HTR-8/SVneo (cell line): ENCODE measurements at regions not wholly inside any gene's neighbourhood (a gene's known extent, or its start where the extent isn't known, plus 50 kb on each side); places are given as distances from the start of the nearest gene placed in this dataset.
"Not testable (repeated sequence)": the region's sequence is repeated elsewhere in the genome, so short reads cannot be mapped to it uniquely, and the experiment has no call there.

Experiments used
- DNase-seq: peaks from one replicate; pipeline ENCODE4 v3.0.0; 2011; ENCODE audit warnings: low spot score, mixed read lengths; ENCODE audit not compliant: insufficient read length
- FAIRE-seq: peaks from 2 replicates; lab custom pipeline; 2011; peaks lifted over from hg19 to GRCh38; lab: Jason Lieb, UNC

DNA sequence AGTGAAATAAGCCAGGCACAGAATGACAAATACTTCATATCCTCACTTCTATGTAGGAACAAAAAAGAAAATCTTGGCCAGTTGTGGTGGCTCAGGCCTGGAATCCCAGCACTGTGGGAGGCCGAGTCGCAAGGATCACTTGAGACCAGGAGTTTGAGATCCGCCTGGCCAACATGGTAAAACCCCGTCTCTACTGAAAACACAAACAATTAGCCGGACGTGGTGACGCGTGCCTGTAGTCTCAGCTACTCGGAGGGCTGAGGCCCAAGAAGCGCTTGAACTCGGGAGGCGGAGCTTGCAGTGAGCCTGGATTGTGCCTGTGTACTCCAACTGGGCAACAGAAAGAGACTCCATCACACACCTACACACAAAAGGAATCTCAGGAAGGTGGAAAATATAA lies 112.3 kb upstream of the HMX1 start:
- FAIRE-seq, DNase-seq: not testable (repeated sequence)

DNA sequence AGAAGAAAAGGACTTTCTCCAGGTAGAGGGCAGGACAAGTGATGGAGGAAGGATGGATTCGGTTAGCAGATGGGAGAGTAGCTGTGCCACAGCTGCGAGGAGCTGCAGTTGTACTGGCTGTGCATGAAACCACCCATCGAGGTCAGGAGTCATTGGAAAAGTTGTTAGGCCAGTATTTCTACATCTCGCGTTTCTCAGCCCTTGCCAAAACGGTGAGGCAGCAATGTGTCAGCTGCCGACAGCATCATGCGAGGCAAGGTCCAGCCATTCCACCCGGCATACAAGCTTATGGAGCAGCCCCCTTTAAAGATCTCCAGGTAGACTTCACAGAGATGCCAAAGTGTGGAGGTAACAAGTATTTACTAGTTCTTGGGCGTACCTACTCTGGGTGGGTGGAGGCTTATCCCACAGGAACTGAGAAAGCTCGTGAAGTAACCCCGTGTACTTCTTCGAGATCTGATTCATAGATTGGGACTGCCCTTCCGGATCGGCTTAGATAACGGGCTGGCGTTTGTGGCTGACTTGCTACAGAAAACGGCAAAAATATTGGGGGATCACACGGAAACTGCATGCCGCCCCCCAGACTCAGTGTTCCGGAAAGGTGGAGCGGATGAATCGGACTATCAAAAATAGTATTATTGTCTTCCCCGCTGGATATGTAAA lies 105.0 kb upstream of the HMX1 start:
- not testable (repeated sequence) for DNase-seq, FAIRE-seq

DNA sequence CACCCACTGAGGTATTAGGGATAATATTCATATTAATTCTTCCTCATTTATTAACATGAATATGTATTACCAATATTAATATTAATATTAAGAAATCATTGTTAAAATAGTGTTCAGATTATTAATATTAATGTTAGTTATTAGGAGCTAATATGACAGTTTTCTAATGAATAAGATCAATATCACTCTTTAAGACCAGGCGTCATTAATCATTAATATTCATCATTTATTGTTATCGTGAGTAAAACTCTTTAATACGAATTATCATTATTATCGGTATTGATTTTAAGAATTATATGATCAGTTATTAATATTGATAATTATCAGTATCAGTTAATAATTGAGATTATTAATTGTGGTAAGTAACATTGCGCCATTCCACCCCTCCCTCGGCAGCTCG lies 101.0 kb upstream of the HMX1 start:
- FAIRE-seq, DNase-seq: not testable (repeated sequence)

DNA sequence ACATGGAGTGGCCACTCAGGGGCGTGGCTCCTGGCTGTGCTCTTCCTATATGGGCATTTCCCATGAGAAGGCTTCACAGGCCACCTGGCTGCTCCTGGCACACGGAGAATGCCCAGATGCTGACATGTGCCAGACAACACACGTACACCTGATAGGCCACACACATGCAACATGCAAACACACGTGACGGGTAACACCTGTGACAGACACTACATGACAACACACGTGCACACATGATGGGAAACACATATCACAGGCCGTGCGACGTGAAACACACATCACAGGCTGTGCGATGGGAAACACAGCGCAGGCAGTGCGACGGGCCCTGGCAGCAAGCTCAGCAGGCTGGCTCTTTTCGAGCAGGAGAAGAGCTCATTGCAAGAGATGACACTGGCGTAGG lies 94.3 kb upstream of the HMX1 start:
- not testable (repeated sequence) for FAIRE-seq, DNase-seq

DNA sequence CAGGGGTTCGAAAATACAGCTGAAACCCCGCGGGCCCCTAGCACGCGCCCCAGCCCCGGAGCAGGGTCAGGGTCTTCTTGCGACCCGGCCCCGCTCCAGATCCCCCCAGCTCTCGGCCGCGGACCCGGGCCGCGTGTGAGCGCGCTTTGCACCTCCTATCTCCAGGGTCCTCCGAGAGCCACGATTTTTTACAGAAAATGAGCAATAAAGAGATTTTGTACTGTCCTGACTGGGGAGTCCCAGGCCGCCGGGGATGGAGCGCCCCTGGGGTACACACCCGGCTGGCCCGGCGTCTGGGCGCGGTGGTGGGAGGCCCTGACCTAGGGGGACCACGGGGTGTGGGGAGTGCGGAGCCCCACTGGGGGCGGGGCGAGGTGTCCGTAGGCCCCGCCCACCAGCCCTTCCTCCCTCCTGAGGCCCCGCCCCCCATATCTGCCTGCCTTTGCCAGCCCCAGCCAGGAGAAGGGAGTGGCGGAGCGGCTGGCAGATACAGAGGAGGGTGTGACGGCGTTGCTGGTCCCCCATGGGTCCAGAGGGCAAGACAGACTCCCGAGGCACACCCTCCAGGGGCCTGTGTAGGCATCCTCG lies 92.7 kb upstream of the HMX1 start:
- FAIRE-seq, DNase-seq: not testable (repeated sequence)

DNA sequence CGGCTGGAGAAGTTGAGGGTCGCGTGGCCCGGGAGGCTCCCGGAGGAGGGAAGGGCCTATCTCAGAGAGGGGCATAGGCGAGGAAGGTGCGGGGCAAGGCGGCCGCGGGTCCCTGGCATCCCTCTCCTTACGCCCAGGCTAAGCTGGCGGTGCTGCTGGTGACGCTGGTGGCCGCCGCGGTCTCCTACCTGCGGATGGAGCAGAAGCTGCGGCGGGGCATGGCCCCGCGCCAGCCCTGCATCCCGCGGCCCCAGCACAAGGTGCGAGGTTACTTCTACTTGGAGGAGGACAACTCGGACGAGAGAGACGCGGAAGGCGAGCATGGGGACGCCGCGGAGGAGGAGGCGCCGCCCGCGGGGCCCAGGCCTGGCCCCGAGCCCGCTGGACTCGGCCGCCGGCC lies 91.9 kb upstream of the HMX1 start:
- not testable (repeated sequence) for DNase-seq, FAIRE-seq

DNA sequence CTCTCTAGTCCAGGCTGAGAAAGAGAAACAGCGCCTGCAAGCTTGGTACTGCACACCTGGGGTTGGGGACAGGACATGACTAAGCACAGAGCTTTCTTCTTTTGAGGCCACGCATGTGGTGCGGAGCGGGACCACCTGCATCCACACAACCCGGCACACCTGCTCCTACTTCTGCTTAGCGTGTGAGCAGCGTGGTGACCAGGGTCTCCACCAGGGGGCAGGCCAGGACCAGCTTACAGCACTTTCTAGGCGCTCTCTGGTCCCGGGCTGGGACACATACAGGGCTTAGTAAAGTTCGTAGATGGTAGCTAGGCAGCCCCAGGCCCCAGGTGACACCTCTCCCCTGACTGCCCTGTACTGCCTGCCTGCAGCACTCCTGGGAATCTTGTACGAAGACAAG lies 89.7 kb upstream of the HMX1 start:
- FAIRE-seq, DNase-seq: not testable (repeated sequence)

DNA sequence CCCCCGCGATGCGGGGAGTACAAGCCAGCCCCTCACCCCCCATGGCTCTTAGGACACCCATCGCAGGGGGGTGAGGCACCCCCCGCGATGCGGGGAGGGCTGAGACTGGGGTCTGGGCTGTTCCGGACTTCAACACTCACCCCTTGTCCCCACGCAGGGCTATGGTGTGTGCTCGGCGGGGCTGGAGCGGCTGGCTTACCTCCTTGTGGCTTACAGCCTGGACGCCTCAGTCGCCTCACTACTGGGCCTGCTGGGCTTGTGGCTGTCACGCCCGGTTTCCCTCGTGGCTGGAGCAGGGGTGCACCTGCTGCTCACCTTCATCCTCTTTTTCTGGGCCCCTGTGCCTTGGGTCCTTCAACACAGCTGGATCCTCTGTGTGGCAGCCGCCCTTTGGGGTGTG lies 87.8 kb upstream of the HMX1 start:
- FAIRE-seq, DNase-seq: not testable (repeated sequence)

DNA sequence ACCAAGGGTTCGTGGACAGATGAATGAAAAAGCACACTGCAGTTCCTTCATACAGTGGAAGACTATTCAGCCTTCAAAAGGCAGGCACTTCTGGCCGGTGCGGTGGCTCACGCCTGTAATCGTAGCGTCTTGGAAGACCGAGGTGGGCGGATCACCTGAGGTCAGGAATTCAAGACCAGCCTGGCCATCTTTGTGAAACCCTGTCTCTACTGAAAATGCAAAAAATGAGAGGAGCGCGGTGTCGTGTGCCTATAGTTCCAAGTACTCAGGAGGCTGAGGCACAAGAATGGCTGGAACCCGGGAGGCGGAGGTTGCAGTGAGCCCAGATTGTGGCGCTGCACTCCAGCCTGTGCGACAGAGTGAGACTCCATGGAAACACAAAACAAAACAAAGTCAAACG lies 82.4 kb upstream of the HMX1 start:
- FAIRE-seq, DNase-seq: not testable (repeated sequence)

DNA sequence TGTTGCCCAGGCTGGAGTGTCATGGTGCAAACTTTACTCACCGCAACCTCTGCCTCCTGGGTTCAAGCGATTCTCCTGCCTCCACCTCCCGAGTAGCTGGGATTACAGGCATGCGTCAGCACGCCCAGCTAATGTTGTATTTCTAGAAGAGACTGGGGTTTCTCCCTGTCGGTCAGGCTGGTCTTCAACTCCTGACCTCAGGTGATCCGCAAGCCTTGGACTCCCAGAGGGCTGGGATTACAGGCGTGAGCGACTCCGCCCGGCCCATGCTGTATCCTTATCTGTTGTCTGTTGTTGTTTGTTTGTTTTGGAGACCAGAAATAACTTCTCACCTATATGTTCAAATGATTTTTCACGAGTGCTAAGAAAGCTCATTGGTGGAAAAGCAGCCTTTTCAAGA lies 81.2 kb upstream of the HMX1 start:
- FAIRE-seq, DNase-seq: not testable (repeated sequence)

DNA sequence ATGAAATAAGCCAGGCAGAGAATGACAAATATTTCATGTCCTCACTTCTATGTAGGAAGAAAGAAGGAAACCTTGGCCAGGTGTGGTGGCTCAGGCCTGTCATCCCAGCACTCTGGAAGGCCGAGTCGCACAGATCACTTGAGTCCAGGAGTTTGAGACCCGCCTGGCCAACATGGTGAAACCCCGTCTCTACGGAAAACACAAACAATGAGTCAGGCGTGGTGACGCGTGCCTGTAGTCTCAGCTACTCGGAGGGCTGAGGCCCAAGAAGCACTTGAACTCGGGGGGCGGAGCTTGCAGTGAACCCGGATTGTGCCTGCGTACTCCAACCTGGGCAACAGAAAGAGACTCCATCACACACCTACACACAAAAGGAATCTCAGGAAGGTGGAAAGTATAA lies 80.5 kb upstream of the HMX1 start:
- not testable (repeated sequence) for DNase-seq, FAIRE-seq

DNA sequence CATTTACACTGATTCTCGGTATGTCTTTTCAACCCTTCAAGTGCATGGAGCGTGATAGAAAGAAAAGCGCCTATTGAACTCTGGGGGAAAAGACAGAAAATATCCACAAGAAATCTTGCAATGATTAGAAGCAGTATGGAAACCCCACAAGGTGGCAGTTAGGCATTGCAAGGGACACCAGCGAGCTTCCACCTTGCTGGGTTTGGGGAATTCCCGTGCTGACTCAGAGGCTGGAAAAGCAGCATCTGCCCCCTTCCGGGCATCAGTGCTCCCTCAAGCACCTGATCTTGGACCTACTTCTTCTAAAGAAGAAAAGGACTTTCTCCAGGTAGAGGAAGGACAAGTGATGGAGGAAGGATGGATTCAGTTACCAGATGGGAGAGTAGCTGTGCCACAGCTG lies 73.9 kb upstream of the HMX1 start:
- not testable (repeated sequence) for FAIRE-seq, DNase-seq

DNA sequence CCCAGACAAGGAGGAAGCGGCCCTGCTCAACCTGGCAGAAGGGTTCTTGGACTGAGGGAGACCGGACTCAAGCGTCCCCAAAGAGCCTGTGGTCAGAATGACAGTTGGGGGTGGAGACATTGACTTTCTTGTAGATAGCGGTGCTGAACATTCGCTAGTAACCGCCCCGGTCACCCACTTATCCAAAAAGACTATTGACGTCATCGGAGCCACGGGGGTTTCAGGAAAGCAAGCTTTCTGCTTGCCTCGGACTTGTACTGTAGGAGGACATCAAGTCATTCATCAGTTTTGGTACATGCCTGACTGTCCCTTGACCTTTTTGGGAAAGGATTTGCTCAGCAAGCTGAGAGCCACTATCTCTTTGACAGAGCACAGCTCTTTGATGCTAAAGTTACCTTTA lies 71.7 kb upstream of the HMX1 start:
- DNase-seq, FAIRE-seq: not testable (repeated sequence)

DNA sequence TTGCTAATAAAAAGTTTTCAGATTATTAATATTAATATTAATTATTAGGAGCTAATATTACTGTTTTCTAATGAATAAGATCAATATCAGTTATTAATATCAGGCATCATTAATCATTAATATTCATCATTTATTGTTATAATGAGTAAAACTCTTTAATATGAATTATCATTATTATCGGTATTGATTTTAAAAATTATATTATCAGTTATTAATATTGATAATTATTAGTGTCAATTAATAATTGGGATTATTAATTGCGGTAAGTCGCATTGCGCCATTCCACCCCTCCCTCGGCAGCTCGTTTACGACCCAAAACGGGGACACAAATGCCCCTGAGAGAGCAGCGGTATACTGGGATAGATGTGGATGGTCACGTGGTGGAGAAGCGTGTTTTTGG lies 70.4 kb upstream of the HMX1 start:
- not testable (repeated sequence) for FAIRE-seq, DNase-seq

DNA sequence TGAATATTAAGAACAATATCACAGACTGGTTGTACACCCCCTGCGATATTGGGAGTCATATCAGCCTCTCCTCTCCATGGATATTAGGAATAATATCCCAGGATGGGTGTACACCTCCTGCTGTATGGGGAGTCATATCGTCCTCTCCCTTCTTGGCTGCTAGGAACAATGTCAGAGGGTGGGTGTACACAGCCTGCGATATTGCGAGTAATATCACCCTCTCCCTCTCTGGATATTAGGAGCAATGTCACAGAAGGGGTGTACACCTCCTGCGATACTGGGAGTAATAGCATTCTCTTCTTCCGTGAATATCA lies 69.8 kb upstream of the HMX1 start:
- not testable (repeated sequence) for DNase-seq, FAIRE-seq

DNA sequence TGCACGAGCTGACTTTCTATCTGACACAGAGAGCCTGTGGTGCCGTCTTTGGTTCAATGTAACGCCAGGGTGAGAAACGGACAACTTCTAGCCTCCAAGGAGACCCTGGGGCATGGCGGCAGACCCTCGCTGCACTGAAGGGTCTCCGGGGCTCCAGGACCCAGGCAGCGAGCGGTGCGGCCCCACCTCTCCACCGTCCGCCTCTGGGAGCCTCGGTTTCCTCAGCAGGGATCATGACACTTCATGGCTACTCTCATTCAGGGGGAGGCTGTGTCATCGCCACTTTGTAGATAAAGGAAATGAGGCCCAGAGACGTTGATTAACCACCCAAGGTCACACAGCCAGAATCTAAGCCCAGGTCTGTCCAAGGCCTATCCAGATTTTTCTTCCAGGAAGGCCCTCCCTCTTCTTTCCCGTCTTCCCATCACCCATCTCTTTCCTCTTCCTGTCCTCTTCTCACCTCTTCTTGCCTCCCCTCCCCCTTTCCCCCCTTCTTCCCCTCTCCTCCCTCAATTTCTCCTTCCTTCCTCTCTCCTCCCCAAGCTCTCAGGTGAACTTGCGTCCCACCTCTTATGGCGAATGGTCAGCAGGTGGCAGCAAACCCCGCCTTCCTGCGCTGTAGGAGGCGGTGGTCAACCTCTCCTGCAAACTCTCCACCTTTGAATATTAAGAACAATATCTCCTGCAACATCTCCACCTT lies 69.3 kb upstream of the HMX1 start:
- no peak for FAIRE-seq
- no peak for DNase-seq

DNA sequence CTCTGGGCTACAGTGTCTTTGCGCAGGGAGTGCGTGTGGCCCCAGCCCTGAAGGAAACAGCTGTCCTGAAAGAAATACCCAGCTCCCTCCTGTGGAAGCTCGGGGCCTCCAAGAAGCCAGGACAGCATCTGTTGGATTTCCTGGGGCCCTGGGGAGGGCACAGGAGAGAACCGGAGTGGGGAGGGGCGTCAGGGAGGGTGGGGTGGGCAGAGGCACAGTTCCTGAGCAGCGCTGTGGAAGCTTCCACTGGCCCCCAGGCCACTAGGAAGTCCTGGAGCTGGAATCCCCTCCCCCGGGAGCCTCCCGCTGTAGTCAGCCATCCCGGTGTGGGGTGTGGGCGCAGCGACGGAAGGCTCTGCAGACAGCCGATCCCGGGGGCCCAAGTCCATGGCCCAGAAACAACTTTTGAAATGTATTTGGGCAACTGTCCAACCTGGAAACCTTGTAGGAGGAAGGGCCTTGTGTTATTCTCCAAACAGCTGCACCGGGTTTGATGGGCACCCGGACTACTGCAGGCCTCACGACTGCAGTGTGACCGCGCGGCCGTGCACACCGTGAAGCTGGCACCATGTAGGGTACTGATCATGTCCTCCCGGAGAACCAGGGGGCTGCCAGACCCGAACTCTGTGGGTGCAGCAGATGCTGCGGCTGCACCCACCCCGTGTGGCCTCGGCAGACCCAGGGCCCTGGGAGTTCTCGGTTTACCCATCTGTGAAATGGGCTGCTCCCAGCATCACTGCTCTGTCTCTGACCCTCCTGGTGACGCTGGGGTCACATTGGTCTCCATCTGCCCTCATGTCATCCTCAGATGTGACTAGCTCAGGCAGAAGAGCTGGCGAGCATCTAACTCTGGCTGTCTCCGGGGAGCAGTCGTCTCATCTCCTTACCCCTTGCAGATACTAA lies 68.5 kb upstream of the HMX1 start:
- DNase-seq (no peak), FAIRE-seq (no peak)

DNA sequence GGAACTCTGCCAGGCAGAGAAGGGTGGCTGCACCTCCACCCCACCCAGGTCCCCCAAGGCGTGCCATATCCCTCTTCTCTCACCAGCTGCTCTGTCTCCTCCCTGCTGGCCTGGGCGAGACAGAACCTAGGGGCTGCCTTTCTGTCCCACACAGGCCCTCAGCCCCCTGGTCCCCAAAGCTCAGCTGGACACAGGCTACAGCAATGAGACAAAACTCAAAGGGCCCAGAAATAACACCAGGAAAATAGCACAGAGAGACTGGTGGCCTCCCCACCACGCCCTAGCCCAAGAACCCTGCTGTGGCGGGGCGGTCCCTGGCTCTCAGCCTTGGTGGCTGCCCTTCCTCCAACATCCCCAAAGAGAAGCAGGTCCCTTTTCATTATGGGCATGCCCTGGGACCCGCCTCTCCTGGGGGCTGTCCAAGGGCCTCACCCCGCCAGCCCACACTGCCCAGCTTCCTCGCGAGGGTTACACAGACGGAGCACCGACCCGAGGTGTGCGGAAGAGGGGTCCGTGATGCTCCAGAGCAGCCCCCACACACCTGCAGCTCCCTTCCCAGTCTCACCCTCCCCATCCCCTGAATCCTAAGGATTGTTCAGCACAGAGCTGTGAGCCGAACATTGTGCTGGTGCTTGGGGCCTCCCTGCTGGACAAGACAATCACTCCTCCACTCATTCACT lies 67.7 kb upstream of the HMX1 start:
- FAIRE-seq, result no peak
- DNase-seq, result no peak

DNA sequence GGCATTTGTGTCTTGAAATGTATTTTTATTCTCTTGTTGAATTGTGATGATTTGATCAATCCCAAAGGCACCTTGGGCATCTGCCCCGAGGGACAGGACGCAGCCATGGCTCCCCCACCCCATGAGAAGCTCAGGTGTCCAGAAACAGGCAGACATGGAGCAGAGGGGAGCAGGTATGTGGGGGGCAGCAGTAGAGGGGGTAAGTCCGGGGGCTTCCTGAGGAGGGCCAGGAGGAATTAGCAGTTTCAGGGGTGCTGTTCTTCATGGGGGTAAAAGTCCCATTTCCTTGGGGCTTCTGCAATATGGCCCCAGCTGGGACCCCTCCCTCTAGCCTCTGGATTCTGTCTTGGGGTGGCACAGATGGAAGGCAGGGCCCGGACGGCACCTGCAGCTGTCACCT lies 67.0 kb upstream of the HMX1 start:
- FAIRE-seq, result no peak
- DNase-seq, result no peak

DNA sequence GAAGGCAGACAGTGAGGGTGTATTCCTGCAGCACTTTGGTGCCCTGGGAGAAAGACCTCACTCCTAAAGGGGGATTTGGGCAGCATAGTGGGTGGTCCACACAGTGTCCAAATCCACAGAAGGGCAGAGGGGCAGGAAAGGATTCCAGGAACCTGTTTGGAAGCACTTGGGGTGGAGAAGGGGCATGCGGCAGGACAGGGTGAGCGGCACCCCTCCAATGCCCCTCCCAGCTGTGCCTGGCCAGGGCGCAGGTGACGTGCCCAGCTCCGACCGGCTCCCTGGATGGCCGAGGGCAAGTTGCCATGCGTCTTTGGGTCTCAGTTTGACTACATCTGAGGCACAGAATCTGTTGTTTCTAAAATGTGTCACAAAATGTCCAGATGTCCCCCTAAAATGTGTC lies 66.5 kb upstream of the HMX1 start:
- DNase-seq (no peak), FAIRE-seq (no peak)
